ENCODE measurements at regions not wholly inside any gene's neighbourhood (a gene's known extent, or its start where the extent isn't known, plus 50 kb on each side); places are given as distances from the start of the nearest gene placed in this dataset.

GRCh38 chr18:47593744-47594472 lies 336.6 kb downstream of the SMAD2 start:
- DNase-seq = no peak

GRCh38 chr18:47591429-47591828 lies 339.0 kb downstream of the SMAD2 start:
- no peak for DNase-seq

- no peak for DNase-seq
These were observed 336.1 kb upstream of the SKOR2 start for GRCh38 chr18:47587587-47587986.

- no peak for DNase-seq
These were observed 335.1 kb upstream of the SKOR2 start for GRCh38 chr18:47586418-47587070.

- DNase-seq = no peak
These were observed 334.5 kb upstream of the SKOR2 start for GRCh38 chr18:47585914-47586313.

GRCh38 chr18:47585136-47585535 lies 333.7 kb upstream of the SKOR2 start:
- DNase-seq = no peak

GRCh38 chr18:47582093-47582492 lies 330.6 kb upstream of the SKOR2 start:
- DNase-seq = no peak

- DNase-seq = no peak
These were observed 326.1 kb upstream of the SKOR2 start for GRCh38 chr18:47577520-47577919.

GRCh38 chr18:47574966-47575365 lies 323.5 kb upstream of the SKOR2 start:
- no peak for DNase-seq

- no peak for DNase-seq
These were observed 320.5 kb upstream of the SKOR2 start for GRCh38 chr18:47571957-47572356.

- DNase-seq = no peak
These were observed 315.3 kb upstream of the SKOR2 start for GRCh38 chr18:47566809-47567208.

- no peak for DNase-seq
These were observed 309.6 kb upstream of the SKOR2 start for GRCh38 chr18:47560723-47561715.

GRCh38 chr18:47558110-47558750 lies 306.8 kb upstream of the SKOR2 start:
- DNase-seq = no peak

- DNase-seq = no peak
These were observed 305.7 kb upstream of the SKOR2 start for GRCh38 chr18:47557160-47557559.

- DNase-seq = no peak
These were observed 301.3 kb upstream of the SKOR2 start for GRCh38 chr18:47552783-47553182.

GRCh38 chr18:47550611-47551010 lies 299.2 kb upstream of the SKOR2 start:
- no peak for DNase-seq

GRCh38 chr18:47549021-47549540 lies 297.6 kb upstream of the SKOR2 start:
- no peak for DNase-seq

- DNase-seq = no peak
These were observed 296.2 kb upstream of the SKOR2 start for GRCh38 chr18:47547539-47548202.

GRCh38 chr18:47545613-47546012 lies 294.2 kb upstream of the SKOR2 start:
- DNase-seq = no peak

- DNase-seq = no peak
These were observed 291.6 kb upstream of the SKOR2 start for GRCh38 chr18:47543080-47543479.

GRCh38 chr18:47542551-47542950 lies 291.1 kb upstream of the SKOR2 start:
- no peak for DNase-seq

GRCh38 chr18:47531717-47532116 lies 280.3 kb upstream of the SKOR2 start:
- no peak for DNase-seq

All from fibroblast of skin of back (primary cell).